Ascending aorta (tissue), 2 donors: ENCODE measurements at regions not wholly inside any gene's neighbourhood (a gene's known extent, or its start where the extent isn't known, plus 50 kb on each side); places are given as distances from the start of the nearest gene placed in this dataset.

Experiments used
- DNase-seq, 2 donors: peaks; one replicate each; pipeline ENCODE4 v3.0.0-alpha.2; 2019; ENCODE audit warnings: low spot score in 2 of 2
- H3K27ac ChIP-seq, 2 donors: fragments of 200-600 bp; sonication (generic); one replicate each; pipeline ENCODE4 v1.5.1; 2016 to 2017; ENCODE audit warnings: mild to moderate bottlenecking in 1 of 2
- H3K27me3 ChIP-seq: fragments of 200-600 bp; sonication (generic); one replicate; pipeline ENCODE4 v1.5.1; 2017
- H3K36me3 ChIP-seq, 2 donors: fragments of 200-600 bp; sonication (generic); one replicate each; pipeline ENCODE4 v1.5.1; 2016
- H3K4me1 ChIP-seq, 2 donors: fragments of 200-600 bp; sonication (generic); one replicate each; pipeline ENCODE4 v1.5.1; 2016 to 2017; ENCODE audit warnings: mild to moderate bottlenecking in 1 of 2
- H3K4me3 ChIP-seq, 2 donors: fragments of 200-600 bp; sonication (generic); one replicate each; pipeline ENCODE4 v1.5.1; 2016 to 2017; ENCODE audit warnings: mild to moderate bottlenecking in 1 of 2
- H3K9me3 ChIP-seq, 2 donors: fragments of 200-600 bp; sonication (generic); one replicate each; pipeline ENCODE4 v1.5.1; 2016
- intact Hi-C: fragments of 100-400 bp; cut with DNase I; formaldehyde crosslinking; loops from one replicate; pipeline ENCODE4 v1.15.1; 2023
- TF ChIP-seq, protein P1 (sequence below), 3 experiments: fragments of 200-600 bp in 2 of 3; fragments of 450-650 bp in 1 of 3; sonication (generic) in 2 of 3; IDR thresholded peaks; one replicate each; pipeline ENCODE4 v1.5.1; 2016 to 2019; ENCODE audit warnings: antibody characterized with exemption in 3 of 3, mild to moderate bottlenecking in 1 of 3, moderate library complexity in 1 of 3

DNA sequence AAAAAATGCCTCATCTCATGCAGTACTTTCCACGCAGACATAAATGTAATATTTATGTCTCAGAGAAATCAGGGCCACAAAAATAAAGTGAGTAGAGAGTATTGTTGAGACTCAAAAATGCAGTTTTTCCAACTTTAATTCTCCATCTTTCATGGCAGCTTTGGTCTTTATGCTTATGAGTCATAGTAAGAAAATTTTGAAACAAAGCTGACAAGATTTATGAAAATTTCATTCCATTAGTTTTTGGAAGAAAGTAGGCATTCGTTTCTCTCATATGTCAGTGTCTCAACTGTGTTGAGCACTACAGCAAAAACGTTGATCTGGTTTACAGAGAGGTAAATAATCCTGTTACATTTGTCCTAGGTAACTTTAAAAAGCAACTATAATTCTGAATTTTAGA is 656.8 kb downstream of the IQCM start:
- Histone ChIP-seq H3K27me3 (no peaks in the 10 kb centered on the region), H3K27ac (no peak overlapping the region), H3K36me3 (no peaks in the 10 kb centered on the region), H3K9me3 (no peaks in the 10 kb centered on the region), H3K4me3 (no peak overlapping the region), H3K4me1 (no peaks in the 10 kb centered on the region)
- intact Hi-C loops = no loop called here
- no peak for DNase-seq
- TF ChIP-seq, protein P1, sequence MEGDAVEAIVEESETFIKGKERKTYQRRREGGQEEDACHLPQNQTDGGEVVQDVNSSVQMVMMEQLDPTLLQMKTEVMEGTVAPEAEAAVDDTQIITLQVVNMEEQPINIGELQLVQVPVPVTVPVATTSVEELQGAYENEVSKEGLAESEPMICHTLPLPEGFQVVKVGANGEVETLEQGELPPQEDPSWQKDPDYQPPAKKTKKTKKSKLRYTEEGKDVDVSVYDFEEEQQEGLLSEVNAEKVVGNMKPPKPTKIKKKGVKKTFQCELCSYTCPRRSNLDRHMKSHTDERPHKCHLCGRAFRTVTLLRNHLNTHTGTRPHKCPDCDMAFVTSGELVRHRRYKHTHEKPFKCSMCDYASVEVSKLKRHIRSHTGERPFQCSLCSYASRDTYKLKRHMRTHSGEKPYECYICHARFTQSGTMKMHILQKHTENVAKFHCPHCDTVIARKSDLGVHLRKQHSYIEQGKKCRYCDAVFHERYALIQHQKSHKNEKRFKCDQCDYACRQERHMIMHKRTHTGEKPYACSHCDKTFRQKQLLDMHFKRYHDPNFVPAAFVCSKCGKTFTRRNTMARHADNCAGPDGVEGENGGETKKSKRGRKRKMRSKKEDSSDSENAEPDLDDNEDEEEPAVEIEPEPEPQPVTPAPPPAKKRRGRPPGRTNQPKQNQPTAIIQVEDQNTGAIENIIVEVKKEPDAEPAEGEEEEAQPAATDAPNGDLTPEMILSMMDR (IDR thresholded peaks at IDR 0.05) = no peak

DNA sequence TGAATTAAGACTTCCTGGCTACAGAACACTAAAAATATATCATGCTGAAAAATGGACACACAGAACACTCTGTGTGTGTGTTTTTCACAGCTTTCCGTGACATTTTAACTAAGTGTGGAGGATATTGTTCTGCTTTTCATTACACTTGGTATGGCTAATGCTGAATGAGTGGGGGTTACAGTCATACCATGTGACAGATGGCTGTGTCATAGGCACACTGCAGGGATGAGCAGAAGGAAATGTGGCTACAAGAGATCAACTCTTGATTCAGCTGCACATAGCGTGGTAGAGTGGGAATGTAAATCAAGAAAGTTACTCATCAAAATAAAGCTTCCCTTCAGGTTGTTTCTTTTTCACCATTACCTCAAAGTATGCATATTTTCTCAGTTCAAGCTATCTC is 669.8 kb downstream of the IQCM start:
- TF ChIP-seq, protein P1 (IDR thresholded peaks at IDR 0.05) = no peak
- Histone ChIP-seq H3K27me3 (no peaks in the 10 kb centered on the region), H3K27ac (no peak overlapping the region), H3K36me3 (no peaks in the 10 kb centered on the region), H3K9me3 (no peaks in the 10 kb centered on the region), H3K4me3 (no peak overlapping the region), H3K4me1 (no peaks in the 10 kb centered on the region)
- DNase-seq = no peak
- intact Hi-C loops = no loop called here

DNA sequence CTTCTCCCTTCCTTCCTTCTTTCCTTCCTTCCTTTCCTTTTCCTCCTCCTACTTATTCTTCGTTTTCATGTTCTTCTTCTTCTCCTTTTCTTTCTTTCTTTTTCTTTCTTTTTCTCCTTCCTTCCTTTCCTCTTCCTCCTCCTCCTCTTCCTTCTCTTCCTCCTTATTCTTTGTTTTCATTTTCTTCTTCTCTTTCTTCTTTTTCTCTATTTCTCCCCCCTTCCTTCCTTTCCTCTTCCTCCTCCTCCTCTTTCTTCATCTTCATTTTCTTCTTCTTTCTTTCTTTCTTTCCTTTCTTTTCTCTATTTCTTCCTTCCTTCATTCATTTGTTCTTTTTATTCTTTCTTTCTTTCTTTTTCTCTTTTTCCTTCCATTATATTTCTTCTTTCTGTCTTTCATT is 671.6 kb downstream of the IQCM start:
- Histone ChIP-seq H3K9me3 (no peaks in the 10 kb centered on the region), H3K27ac (no peak overlapping the region), H3K36me3 (no peaks in the 10 kb centered on the region), H3K4me3 (no peak overlapping the region), H3K27me3 (no peaks in the 10 kb centered on the region), H3K4me1 (no peaks in the 10 kb centered on the region)
- intact Hi-C loops = no loop called here
- TF ChIP-seq, protein P1 (IDR thresholded peaks at IDR 0.05) = no peak
- no peak for DNase-seq

DNA sequence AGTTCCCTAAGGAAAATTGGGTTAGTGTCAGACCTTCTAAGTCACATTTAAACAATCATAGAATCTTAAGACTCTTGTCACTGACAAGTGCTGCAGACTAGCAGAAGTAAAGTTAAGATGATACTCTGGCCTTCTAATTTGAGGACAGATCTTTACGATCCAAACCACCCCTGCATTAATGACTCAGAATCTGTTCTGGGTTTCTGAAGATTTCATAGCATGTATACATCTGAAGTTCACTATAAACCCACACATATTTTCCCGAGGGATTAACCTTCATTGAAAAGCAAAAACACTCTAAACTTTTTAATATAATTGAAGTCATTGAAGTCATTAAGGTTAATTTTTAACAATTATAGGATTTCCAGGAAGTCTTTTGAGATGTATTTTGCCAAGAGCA is 674.3 kb downstream of the IQCM start:
- Histone ChIP-seq H3K27me3 (no peaks in the 10 kb centered on the region), H3K36me3 (no peaks in the 10 kb centered on the region)
- intact Hi-C loops = no loop called here

DNA sequence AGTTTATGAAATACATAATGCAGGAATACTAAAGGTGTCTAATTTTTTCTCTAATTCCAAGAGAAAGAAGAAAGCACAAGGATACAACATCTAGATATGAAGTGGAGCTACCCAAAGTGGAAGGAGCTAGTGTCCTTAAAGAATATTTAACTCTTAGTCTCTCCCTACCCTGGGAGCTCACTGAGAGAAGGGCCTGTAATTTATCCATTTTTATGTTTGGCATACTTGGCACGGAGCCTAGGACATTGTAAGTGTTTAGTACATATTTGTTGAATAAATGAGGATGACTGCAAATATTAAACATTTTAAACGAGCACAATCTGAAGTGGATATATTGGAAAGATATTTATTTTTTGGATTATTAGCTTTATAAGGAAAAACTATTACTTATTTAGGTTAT is 674.8 kb downstream of the IQCM start:
- H3K27ac ChIP-seq = no peak overlapping the region
- H3K9me3 ChIP-seq = no peaks in the 10 kb centered on the region
- H3K4me3 ChIP-seq = no peak overlapping the region
- no peak for DNase-seq
- peaks cover 0 to under 1% of the 10 kb centered on the region in 2 donors for H3K4me1 ChIP-seq
- no peaks in the 10 kb centered on the region for H3K27me3 ChIP-seq
- TF ChIP-seq, protein P1 (IDR thresholded peaks at IDR 0.05) = no peak
- no peaks in the 10 kb centered on the region for H3K36me3 ChIP-seq
- intact Hi-C loops = no loop called here

More for the DNA sequence above, 674.3 kb downstream of the IQCM start:
- no peak for DNase-seq
- Histone ChIP-seq H3K4me1 (no peaks in the 10 kb centered on the region), H3K4me3 (no peak overlapping the region), H3K9me3 (no peaks in the 10 kb centered on the region), H3K27ac (no peak overlapping the region)
- TF ChIP-seq, protein P1 (IDR thresholded peaks at IDR 0.05) = no peak

DNA sequence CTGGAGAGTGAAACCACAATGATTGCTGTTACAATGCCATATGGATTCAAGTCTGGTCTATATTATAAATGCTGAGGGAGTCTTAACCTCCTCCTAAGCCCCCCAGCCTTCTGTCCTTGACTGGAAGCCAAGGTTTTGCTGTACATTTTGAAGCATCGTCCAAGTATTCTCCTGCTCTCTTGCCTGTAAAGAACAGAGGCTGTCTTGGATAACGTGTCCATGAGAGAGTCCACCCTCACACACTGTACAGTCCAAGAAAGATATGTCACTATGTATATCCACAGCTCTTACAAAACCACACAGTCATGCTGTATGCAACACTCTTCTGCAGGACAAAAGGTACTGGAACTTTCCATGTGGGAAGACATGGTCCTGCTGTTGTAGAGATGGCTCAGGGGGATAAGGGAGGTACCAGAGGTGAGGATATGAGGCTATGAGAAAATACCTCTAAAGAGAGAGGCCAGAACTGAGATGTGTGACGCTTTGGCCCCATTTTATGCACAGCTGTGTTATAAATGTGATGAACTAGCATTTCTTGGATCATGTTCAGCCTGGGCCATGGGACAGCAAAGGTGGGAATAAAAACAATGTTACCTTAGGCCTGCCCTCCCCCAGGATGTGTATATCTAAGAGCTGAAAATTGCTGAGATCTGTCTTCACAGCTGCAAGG is 678.6 kb downstream of the IQCM start:
- no peak for DNase-seq
- Histone ChIP-seq H3K4me1 (peaks cover 0 to 3% of the 10 kb centered on the region in 2 donors), H3K4me3 (no peak overlapping the region), H3K27me3 (no peaks in the 10 kb centered on the region), H3K9me3 (peaks cover 0 to 11% of the 10 kb centered on the region in 2 donors), H3K36me3 (no peaks in the 10 kb centered on the region), H3K27ac (no peak overlapping the region)
- intact Hi-C loops = no loop called here
- TF ChIP-seq, protein P1 (IDR thresholded peaks at IDR 0.05) = no peak
